ENCODE measurements at regions not wholly inside any gene's neighbourhood (a gene's known extent, or its start where the extent isn't known, plus 50 kb on each side); places are given as distances from the start of the nearest gene placed in this dataset.
"Not testable (repeated sequence)": the region's sequence is repeated elsewhere in the genome, so short reads cannot be mapped to it uniquely, and the experiment has no call there.

DNA sequence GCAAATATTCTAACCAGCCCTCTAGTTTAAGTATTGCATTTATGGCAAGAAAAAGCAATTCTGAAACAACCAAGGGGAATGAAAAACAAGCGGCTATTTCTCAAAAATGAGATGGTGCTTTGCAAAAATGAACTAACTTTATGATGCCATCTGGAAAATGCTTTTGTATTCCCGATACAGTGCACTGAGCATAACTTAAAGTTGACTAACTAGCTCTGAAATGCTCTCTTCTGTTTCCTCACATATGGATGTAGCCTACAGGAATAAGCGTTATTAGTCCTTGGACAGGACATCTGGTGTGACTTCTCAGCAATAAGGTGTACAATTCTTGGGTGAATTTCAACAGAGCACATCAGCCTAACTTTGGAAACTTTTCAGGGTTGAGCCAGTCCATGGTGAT is 228.2 kb upstream of the DDI1 start:
- DNase-seq = no peak

DNA sequence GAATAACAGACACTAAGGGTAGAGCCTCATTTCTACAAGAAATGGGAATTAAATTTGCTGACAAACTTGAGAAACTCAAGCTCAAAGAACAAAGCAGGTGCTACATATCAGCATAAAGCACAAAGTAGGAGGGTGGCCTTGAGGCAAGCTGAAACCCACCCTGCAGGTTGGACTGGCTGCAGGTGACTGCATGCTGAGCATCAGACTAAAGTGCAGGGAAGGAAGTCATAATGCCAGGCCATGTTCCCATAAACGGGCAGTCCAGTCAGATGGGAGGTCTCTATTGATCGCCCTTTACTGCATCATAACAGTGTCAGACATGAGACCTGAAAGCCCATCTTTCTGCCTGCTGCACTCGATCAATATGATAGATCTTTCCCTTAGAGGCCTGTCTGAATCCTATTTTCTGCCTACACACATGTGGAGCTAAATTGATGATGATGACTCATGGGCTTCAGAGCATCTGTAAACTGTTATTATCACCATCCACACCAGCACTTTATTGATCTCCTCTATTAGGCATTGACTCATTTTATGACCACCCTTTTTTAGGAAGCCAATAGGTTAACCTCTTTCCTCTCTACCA is 224.5 kb upstream of the DDI1 start:
- DNase-seq = peak; percentile 61

DNA sequence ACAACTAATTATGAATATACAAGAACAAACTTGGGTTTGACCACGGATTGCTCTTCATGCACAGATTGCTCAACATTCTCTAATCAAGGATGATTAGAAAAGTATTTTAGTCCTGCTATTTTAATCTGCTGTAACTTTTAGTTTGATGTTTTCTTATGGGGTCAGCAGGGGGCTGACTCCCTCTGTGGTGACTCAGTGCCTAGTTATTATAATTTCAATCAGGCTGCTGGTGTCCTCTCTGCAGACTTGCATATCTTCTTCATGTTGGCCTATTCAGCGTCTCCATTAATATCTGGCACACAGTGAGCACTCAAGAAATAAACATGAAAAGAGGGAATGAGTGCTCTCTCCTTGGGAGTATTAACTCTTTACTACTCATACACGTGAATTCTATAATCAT is 223.8 kb upstream of the DDI1 start:
- DNase-seq = no peak

DNA sequence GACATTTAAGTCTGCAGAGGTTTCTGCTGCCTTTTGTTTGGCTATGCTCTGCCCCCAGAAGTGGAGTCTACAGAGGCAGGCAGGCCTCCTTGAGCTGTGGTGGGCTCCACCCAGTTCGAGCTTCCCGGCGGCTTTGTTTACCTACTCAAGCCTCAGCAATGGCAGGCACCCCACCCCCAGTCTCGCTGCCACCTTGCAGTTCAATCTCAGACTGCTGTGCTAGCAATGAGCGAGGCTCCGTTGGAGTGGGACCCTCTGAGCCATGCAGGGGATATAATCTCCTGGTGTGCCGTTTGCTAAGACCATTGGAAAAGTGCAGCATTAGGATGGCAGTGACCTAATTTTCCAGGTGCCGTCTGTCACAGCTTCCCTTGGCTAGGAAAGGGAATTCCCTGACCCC is 216.1 kb upstream of the DDI1 start:
- not testable (repeated sequence) for DNase-seq

GRCh38 chr11:103824116-103824515 is 212.3 kb upstream of the DDI1 start:
- DNase-seq = no peak

- no peak for DNase-seq
Measured at GRCh38 chr11:103825469-103825868, 211.0 kb upstream of the DDI1 start.

- DNase-seq = no peak
Measured at GRCh38 chr11:103826856-103827255, 209.6 kb upstream of the DDI1 start.

- no peak for DNase-seq
Measured at GRCh38 chr11:103829596-103829995, 206.8 kb upstream of the DDI1 start.

- no peak for DNase-seq
Measured at GRCh38 chr11:103830205-103830604, 206.2 kb upstream of the DDI1 start.

GRCh38 chr11:103832762-103833161 is 203.7 kb upstream of the DDI1 start:
- no peak for DNase-seq

DNA sequence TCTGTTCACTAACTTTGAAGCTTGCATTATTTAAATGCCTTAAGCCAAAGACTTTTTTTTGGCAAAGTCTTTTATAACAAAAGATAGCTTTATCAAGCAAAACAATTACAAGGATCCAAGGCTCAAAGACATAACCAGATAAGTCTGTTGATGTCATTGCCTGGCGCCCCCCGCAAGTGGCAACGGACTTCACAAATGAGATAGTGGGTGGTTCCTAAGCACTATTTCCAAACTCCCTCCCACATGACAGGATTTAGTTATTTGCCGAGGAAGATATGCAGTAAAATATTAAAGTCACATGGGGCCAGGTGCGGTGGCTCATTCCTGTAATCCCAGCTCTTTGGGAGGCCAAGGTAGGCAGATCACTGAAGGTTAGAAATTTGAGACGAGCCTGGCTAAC is 194.2 kb upstream of the DDI1 start:
- no peak for DNase-seq

DNA sequence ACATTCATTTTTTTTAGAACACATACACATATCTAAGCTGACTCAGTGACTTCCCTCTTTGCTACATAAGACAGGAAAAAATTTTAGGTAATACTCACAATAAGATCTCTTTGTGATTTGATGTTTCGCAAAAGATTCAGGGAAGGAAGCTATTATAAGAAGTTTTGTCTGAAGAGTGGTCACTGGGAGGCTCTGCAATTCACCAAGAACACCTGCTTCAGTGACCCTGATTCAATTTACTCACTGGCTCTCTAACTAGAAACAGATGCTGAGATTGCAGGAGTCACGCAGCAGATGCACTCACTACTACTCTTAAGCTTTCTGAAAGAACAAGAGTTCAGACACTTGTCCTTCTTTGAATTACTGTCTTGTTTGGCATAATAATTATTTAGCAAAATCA is 193.6 kb upstream of the DDI1 start:
- peak; percentile 65 for DNase-seq

DNA sequence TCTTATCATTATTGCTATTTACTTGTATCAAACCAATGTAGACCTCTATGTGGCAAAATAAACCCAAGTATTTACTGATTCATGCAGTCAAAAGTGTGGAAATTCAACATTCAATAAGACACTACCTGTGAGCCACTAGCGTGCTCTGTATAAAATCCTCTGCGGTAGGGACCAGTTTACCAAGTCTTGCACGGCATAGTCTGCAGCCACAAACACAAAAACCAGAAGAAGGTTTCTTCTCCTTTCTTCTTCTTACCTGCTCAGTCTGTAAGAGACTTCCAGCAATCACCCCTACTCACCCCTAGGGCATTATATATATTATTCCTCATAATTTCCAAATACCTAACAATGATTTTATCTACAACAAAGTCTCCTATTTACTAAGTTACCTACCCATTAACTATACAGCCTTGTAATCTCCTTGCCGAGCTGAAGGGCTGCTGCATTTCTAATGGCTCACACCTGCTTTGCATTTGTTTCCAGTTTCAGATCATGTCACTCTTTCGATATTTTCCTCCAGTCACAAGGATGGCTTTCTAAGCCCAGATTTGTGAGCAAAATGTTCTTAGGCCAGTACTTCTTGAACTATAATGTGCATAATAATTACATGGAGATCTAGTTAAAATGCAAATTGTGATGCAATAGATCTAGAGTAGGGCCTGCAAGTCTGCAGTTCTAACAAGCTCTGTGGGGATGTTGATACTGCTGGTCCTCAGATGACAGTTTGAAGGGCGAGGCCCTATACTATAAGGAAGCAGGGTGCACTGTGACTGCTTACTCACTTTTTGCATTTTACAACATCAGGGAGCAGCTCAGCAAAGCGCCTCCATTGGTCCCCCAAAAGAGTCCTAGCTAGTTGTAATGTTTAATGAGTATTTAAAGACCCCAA is 191.9 kb upstream of the DDI1 start:
- no peak for DNase-seq

- DNase-seq = no peak
Measured at GRCh38 chr11:103845331-103845730, 191.1 kb upstream of the DDI1 start.

- no peak for DNase-seq
Measured at GRCh38 chr11:103848686-103849085, 187.8 kb upstream of the DDI1 start.

GRCh38 chr11:103849366-103849765 is 187.1 kb upstream of the DDI1 start:
- no peak for DNase-seq

DNA sequence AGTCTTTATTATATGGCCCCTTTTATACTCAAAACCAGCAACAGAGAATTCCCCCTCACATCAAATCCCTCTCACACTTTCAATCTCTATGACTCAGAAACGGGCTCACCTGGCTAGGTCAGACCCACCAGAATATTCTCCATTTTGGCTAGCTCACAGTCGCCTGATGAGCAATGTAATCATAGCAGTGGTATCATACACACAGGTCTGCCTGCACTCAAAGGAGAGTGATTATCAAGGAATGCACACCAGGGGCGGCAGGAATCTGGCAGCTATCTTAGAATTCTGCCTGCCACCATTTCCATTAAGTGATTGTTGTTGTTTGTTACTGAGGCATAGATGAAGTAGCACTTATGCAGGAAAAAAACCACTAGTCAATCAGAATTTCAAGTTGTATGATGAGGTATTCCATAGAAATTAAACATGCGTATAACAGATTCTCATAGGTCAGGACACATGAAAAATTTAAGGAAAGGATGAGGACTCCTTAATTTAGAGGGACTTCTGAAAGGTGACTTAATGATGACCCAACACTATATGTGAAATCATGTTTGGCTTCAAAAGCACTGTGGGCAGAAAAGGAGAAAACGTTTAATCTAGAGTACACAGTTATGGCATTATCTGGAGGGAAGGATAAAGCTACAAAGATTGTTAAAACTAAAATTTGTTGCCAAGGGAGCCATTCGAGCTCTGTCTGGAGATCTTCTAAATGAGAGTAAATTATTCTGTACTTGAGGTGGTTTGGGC is 185.8 kb upstream of the DDI1 start:
- DNase-seq = no peak

DNA sequence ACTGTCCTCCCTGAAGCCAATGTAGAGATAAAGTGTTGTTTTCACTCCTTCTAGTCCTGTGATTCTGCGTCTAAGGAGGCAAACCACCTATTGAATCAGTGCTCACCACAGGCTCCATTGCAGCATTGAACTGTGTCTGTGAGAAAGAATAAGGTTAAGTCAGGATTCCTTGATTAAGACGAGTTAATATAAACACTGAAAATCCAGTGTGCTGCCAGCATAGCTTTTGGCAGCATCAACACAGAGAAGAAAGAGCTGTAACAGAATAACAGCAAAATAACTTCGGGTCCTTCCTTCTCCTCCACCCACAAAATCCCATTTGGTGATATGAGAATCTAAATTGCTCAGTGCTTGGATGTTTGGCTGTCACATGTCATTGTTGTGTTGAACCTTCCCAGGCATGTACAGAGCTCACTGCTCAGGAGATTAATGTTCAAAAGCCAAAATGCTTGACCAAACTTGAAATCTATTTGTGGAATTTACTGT is 185.2 kb upstream of the DDI1 start:
- DNase-seq = peak; percentile 34
